GM21529 (cell line): ENCODE measurements at regions not wholly inside any gene's neighbourhood (a gene's known extent, or its start where the extent isn't known, plus 50 kb on each side); places are given as distances from the start of the nearest gene placed in this dataset.

Experiments
- ATAC-seq: cut with Tn5 transposase; IDR thresholded peaks from one replicate; pipeline ENCODE4 v1.9.1; 2021; ENCODE audit not compliant: unreplicated experiment

GRCh38 chr6:100144991-100145390 is 151.0 kb upstream of the MCHR2 start:
- ATAC-seq: no peak

GRCh38 chr6:100138346-100139022 is 144.5 kb upstream of the MCHR2 start:
- ATAC-seq: no peak

- no peak for ATAC-seq
Measured at GRCh38 chr6:100137759-100138158, 143.7 kb upstream of the MCHR2 start.

- no peak for ATAC-seq
Measured at GRCh38 chr6:100136590-100136989, 142.6 kb upstream of the MCHR2 start.

- no peak for ATAC-seq
Measured at GRCh38 chr6:100135977-100136376, 142.0 kb upstream of the MCHR2 start.

GRCh38 chr6:100134703-100135102 is 140.7 kb upstream of the MCHR2 start:
- ATAC-seq: no peak

GRCh38 chr6:100134297-100134696 is 140.3 kb upstream of the MCHR2 start:
- no peak for ATAC-seq

- no peak for ATAC-seq
Measured at GRCh38 chr6:100132005-100132404, 138.0 kb upstream of the MCHR2 start.

GRCh38 chr6:100130630-100131029 is 136.6 kb upstream of the MCHR2 start:
- no peak for ATAC-seq

- ATAC-seq: peak; percentile 81
Measured at GRCh38 chr6:100126790-100127484, 132.9 kb upstream of the MCHR2 start.

GRCh38 chr6:100121854-100122609 is 128.0 kb upstream of the MCHR2 start:
- ATAC-seq: no peak

GRCh38 chr6:100119261-100119660 is 125.2 kb upstream of the MCHR2 start:
- ATAC-seq: no peak

- ATAC-seq: no peak
Measured at GRCh38 chr6:100118301-100118700, 124.3 kb upstream of the MCHR2 start.

GRCh38 chr6:100117680-100118079 is 123.7 kb upstream of the MCHR2 start:
- no peak for ATAC-seq

GRCh38 chr6:100116411-100117194 is 122.6 kb upstream of the MCHR2 start:
- peak; percentile 77 for ATAC-seq

- no peak for ATAC-seq
Measured at GRCh38 chr6:100115407-100116101, 121.5 kb upstream of the MCHR2 start.

- no peak for ATAC-seq
Measured at GRCh38 chr6:100112855-100113508, 119.0 kb upstream of the MCHR2 start.

GRCh38 chr6:100105919-100106529 is 112.0 kb upstream of the MCHR2 start:
- no peak for ATAC-seq

- peak; percentile 55 for ATAC-seq
Measured at GRCh38 chr6:100105138-100105537, 111.1 kb upstream of the MCHR2 start.

- ATAC-seq: no peak
Measured at GRCh38 chr6:100103931-100104330, 109.9 kb upstream of the MCHR2 start.
